ENCODE measurements at regions not wholly inside any gene's neighbourhood (a gene's known extent, or its start where the extent isn't known, plus 50 kb on each side); places are given as distances from the start of the nearest gene placed in this dataset.

- no peak overlapping the region for H3K4me3 ChIP-seq (ENCODE audit: low read depth, low read length)
- TF ChIP-seq CTCF (conservative IDR thresholded peaks at IDR 0.05; ENCODE audit: low read depth, low read length): no peak
- no peak for DNase-seq (ENCODE audit: low read depth)
Observed at GRCh38 chr10:109183366-109183765, 739.9 kb downstream of the XPNPEP1 start.

GRCh38 chr10:109178591-109178990 lies 744.7 kb downstream of the XPNPEP1 start:
- no peak overlapping the region for H3K4me3 ChIP-seq (ENCODE audit: low read depth, low read length)
- DNase-seq (ENCODE audit: low read depth): no peak
- no peak for TF ChIP-seq CTCF (conservative IDR thresholded peaks at IDR 0.05; ENCODE audit: low read depth, low read length)

GRCh38 chr10:109174526-109174925 lies 748.8 kb downstream of the XPNPEP1 start:
- no peak overlapping the region for H3K4me3 ChIP-seq (ENCODE audit: low read depth, low read length)
- TF ChIP-seq CTCF (conservative IDR thresholded peaks at IDR 0.05; ENCODE audit: low read depth, low read length): no peak
- no peak for DNase-seq (ENCODE audit: low read depth)

GRCh38 chr10:109173937-109174336 lies 749.4 kb downstream of the XPNPEP1 start:
- H3K4me3 ChIP-seq (ENCODE audit: low read depth, low read length): no peak overlapping the region
- no peak for DNase-seq (ENCODE audit: low read depth)
- no peak for TF ChIP-seq CTCF (conservative IDR thresholded peaks at IDR 0.05; ENCODE audit: low read depth, low read length)

- no peak for TF ChIP-seq CTCF (conservative IDR thresholded peaks at IDR 0.05; ENCODE audit: low read depth, low read length)
- no peak overlapping the region for H3K4me3 ChIP-seq (ENCODE audit: low read depth, low read length)
- peak; percentile 8 for DNase-seq (ENCODE audit: low read depth)
Observed at GRCh38 chr10:109173121-109173520, 750.2 kb downstream of the XPNPEP1 start.

- no peak for TF ChIP-seq CTCF (conservative IDR thresholded peaks at IDR 0.05; ENCODE audit: low read depth, low read length)
- H3K4me3 ChIP-seq (ENCODE audit: low read depth, low read length): no peak overlapping the region
- no peak for DNase-seq (ENCODE audit: low read depth)
Observed at GRCh38 chr10:109166935-109167334, 756.4 kb downstream of the XPNPEP1 start.

GRCh38 chr10:109159351-109159750 lies 764.0 kb downstream of the XPNPEP1 start:
- no peak for TF ChIP-seq CTCF (conservative IDR thresholded peaks at IDR 0.05; ENCODE audit: low read depth, low read length)
- DNase-seq (ENCODE audit: low read depth): no peak
- H3K4me3 ChIP-seq (ENCODE audit: low read depth, low read length): no peak overlapping the region
